ENCODE measurements at regions not wholly inside any gene's neighbourhood (a gene's known extent, or its start where the extent isn't known, plus 50 kb on each side); places are given as distances from the start of the nearest gene placed in this dataset.

DNA sequence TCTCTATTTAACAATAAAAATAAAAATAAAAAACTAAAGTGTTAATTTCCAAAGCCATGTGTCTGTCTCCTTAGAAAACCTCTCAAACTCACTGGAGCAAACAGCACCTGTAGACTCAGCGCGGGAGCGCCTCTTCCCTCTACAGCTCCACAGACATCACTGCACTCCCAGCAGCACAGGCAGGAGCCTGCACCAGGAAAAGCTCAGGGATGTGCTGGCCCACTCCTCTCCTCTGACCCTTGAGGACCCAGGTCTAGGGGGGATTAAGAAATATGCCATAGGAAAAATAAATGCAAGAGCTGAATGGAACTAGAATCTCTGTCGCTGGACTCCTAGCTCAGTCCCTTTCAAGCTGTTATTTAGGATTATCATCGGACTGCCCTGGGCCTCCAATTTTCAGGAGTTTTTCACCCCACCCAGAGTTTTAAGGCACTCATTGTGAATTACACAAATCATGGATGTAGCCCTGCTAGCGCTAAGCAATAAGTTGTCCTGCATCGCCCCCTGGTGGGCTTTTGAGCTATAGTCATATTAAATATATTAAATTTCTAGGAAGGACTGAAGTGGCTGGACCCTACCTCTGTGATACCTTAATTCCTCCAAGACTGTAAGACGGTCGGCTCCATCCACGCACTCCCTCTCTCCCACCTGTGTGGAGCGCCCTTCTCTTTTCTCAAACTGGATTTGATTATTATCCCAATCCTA is 333.9 kb downstream of the UQCRFS1 start:
- DNase-seq = peak; percentile 39

DNA sequence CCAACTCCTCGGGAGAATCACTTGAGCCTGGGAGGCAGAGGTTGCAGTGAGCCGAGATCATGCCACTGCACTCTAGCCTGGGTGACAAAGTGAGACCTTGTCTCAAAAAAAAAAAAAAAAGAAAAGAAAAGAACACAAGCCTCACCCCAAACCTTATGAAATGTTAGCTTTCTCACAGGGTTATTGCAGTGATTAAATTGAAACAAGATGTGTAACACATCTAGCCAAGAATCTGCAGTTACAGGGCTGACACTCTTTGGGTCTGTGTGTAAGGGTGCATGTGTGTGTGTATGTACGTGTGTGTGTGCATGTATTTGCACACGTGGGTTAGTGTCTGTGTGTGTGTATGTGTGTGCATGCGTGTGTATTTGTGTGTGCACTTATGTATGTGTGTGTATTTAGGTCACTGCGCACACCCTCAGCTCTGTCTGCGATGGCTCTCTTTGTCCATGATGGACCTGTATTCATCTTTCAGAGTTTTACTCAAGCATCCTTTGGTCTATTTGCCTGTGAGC is 336.3 kb downstream of the UQCRFS1 start:
- DNase-seq = no peak

DNA sequence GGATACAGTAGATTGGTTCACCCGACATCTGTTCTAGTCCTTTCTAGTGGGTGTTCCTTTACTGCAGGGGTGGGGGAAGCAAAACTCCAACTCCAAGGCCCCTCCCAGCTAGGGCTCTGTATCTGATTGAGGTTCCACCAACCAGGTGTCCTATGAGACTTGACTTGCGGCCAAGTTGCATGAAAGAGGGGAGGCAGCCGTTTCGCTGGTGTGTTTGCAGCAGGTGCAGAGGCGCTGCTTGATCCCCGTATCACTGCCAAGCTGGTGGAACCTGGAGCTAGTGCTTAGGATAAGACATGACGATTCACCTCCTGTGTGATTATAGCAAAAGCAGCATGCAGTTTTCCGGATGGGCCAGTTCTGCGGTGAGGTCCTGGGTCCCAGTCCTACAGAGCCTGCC is 338.2 kb downstream of the UQCRFS1 start:
- DNase-seq = no peak

DNA sequence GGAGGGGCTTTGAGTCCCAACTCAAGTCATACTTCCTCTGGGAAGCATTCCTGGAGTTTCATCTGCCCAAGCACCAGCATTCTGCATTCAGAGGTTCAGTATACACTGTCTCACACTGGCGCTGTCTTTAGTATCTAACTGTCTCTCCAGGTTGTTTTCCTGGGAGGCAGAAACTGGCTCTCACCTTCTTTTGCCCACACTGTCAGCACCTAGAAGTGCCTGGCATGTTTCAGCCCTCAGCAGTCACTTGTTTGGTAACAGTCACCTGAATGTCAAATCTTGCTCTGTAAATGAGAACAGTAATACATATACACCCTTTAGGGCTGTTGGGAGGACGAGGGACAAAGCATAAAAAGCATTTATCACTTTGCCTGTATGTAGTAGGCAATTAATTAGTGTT is 339.6 kb downstream of the UQCRFS1 start:
- DNase-seq = no peak

DNA sequence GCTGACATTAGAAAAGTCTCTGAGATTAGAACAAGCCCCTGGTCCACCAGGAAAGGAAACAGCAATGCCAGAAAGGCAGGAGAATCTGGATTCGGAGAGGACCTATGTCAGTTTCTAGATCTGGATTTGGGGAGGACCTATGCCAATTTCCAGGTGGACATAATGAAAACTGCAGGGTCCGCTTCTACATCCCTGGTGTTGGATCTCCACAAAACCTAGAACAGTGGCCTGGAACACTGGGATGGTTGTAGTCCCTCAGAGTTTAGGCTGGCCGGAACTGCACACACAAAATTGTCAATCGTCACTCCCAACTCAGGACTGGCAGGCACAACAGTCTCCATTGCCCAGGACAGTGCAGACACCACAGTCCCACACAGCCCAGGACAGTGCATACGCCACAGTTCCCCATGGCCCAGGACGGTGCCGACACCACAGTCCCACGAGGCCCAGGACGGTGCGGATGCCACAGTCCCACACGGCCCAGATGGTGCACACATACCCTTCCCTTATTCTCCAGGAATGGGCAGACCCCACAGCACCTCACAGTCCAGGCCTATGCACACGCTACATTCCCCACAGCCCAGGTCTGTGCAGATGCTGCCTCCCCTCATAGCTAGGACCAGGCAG is 341.7 kb downstream of the UQCRFS1 start:
- no peak for DNase-seq

DNA sequence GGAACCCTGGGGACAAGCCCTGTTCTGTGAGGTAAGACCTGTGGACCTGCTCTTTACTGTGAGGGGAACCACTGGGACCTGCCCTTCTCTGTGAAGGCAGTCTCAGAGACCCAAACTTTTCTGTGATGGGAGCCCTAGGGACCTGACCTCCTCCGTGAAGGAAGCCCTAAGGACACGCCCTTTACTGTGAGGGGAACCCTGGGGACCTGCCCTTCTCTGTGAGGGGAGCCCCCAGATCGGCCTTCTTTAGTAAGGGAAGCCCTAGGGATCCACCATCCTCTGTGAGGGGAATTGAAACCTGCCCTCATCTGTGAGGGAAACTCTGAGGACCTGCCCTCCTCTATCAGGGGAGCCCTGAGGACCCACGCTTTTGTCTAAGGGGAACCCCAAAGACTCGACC is 343.5 kb downstream of the UQCRFS1 start:
- DNase-seq = no peak

DNA sequence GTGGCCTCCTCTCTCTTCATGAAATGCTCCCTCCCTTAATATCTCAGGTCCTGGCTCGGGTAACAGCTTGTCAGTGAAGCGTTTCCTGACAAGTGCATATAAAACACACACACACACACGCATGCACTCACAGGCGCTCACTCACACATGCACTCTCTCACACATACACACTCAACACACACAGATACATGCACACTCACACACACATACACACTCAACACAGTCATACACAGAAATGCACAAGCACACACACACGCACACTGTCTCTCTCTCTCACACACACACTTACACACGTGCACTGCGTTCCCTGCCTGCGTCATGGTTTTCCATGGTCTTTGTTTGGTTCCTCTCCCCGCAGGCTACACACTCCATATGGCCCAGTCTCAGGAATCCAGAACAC is 344.1 kb downstream of the UQCRFS1 start:
- no peak for DNase-seq

DNA sequence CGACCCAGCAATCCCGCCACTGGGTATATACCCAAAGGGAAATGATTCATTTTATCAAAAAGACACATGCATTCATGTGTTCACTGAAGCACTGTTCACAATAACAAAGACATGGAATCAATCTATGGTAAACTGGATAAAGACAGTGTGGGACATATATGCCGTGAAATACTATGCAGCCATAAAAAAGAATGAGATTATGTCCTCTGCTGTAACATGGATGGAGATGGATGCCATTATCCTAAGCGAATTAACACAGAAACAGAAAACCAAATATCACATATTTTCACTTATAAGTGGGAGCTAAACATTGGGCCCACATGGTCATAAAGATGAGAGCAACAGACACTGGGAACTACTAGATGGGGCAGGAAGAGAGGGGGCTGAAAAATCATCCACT is 345.0 kb downstream of the UQCRFS1 start:
- no peak for DNase-seq

DNA sequence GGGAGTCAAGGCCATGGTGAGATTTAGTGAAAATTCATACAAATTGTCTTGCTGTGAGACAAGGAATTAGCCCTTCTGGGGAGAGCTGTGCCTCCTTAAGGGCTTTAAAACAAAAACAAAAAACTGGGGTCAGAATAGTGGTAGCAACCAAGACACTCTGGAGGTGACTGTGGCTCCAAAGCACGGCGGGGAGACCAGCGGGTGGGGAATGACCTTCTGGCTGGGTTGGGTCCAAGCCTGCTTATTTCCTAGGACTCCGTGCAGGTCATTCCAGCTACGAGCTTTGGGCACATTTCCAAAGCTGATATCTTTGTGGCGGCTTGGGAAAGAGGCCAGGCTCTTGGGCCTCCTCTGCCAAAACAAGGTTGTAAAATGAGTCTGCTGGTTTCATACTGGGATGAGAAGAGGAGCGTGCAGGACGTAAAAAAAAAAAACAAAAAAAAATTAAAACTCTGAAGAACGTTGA is 348.3 kb downstream of the UQCRFS1 start:
- DNase-seq = no peak

DNA sequence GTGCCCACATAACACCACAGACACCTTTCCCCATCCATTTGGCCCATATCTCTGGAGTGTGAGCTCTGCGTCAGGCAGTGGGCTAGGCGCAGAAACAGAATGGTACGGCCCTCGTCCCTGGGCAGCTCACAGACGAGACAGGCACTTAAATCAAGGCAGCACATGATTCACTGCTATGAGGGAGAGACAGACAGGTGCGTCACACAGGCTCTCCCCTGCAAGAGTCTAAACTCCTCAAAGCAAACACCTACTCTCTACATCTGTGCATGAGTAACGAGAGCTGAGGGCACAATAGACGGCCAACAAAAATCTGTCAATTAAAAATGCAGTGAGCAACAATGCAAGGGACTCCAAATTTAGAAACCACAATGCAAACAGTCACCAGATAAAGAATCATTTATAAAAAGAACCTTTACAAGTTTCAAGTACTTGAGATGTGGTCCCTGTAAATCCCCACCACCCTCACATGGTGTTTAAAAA is 348.9 kb downstream of the UQCRFS1 start:
- DNase-seq = no peak

DNA sequence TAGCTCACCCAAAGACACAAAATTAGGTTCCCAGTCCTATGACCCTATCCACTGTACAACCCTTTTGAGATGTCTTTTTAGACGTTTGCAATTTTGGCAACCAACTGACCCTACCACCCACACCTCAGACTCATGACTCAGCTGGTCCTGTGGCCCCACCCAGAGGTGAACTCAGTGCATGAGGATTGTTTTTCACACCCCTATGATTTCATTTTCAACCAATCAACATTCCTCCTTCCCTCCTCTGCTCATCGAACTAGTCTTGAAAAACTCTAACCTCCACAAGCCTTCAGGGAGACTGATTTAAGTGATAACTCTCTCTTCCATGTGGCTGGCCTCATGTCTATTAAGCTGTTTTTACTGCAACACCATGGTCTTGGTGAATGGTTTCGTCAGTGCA is 350.7 kb downstream of the UQCRFS1 start:
- no peak for DNase-seq

DNA sequence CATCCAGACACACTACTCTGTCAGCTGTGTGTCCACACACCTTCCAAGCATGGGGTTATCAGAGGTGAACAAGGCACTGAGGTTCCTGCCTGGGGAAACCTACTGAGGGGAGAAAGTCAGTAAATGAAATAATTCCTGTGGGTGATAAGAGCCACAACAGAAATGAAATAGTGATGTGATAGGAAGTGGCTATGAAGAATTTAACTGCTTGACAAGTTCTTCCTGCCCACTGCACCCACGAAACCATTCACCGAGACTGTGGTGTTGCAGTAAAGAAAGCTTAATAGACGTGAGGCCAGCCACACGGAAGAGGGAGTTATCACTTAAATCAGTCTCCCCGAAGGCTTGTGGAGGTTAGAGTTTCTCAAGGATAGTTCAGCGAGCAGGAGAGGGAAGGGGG is 353.1 kb downstream of the UQCRFS1 start:
- DNase-seq = no peak

DNA sequence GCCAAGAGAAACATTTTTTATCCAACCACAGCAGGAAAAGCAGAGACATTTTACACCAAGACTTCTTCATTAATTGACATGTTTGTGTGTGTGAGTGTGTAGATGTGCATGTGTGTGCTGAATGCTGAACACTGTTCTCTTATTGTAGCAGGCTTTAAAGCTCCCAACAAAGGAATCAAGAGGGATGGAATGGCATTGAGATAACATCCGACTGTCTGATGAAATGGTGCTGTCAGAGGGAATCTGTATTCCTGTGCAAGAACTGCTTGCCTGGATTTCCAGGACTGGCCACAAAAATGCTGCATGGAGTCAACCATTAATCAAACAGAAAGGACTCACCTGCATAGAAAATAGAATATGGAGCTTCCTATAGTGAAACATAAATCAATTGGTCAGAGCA is 354.0 kb downstream of the UQCRFS1 start:
- no peak for DNase-seq

DNA sequence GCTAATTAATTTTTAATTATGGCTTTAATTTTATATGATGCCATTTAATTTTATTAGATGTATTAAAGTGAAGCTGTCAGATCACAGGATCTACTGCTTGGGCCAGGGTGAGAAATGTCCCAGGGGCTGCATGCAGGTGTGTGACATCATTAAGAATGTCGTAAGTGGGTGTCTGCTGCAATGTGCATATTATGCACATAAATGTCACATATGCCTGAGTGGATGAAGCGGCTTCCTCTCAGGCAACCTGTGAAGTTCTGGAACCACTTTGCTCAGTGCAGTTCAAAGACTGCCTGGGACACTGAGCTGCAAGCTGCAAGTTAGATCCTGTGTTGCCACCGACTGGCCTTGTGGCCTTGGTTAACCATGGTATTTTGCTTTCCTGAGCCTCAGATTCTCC is 355.0 kb downstream of the UQCRFS1 start:
- no peak for DNase-seq

DNA sequence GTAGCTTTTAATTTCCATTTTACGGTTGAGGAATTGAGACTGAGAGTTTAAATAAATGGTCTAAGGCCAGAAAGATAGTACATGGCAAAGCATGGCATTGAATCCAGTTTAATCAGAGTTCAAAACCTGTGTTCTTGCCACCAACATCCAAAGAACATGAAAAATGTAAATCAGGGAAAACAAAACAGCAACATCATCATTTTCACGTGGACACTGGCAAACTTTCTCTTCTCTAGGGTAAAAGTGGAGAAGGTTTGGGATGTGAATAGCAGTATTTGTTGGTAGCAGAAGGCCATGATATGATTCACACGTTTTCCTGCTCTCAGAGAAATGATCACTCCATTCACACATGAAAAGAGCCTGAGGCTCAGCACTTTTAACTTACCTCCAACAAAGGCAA is 357.7 kb downstream of the UQCRFS1 start:
- no peak for DNase-seq

DNA sequence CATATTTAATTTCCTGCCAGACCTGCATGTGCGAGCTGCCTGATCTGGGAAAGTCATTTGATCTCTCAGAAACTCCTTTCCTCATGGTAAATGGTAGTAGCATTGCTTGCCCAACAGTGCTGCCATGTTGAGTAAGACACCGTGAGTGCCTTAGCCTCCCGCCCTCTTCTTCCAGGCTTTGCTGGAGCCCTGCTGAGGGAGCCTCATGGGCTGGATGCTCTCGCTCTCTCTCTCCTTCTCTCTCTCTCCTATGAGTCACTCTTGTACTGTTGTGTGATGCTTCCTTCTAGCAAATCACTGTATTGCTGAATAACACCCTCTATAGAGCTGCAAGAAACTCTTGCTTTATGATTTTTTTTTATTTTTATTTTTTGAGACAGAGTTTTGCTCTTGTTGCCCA is 365.5 kb downstream of the UQCRFS1 start:
- no peak for DNase-seq

DNA sequence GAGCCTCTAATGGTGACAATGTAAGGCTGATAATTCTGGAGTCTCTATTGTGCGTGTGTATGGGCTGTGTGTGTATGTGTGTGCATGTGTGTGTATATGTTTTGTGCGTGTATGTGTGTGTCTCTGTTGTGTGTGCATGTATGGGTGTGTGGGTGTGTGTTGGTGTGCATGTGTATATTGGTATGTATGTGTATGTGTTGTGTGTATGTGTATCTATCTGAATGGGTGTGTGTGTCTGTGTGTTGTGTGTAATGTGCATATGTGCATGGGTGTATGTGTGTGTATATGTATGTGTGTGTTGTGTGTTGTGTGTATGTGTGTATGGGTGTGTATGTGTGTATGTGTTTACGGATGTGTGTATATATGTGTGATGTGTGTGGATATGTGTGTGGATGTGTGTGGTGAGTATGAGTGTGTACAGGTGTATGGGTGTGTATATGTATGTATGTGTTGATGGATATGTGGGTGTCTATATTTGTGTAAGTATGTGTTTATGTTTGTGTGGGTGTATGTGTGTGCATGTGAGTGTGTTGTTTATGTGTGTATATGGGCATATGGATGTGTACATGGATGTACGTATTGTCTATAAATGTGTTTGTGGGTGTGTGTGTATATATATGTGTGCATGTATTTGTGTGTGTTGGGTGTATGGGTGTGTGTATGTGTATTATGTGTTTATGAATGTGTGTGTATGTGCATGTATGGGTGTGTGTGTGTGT is 366.7 kb downstream of the UQCRFS1 start:
- no peak for DNase-seq

DNA sequence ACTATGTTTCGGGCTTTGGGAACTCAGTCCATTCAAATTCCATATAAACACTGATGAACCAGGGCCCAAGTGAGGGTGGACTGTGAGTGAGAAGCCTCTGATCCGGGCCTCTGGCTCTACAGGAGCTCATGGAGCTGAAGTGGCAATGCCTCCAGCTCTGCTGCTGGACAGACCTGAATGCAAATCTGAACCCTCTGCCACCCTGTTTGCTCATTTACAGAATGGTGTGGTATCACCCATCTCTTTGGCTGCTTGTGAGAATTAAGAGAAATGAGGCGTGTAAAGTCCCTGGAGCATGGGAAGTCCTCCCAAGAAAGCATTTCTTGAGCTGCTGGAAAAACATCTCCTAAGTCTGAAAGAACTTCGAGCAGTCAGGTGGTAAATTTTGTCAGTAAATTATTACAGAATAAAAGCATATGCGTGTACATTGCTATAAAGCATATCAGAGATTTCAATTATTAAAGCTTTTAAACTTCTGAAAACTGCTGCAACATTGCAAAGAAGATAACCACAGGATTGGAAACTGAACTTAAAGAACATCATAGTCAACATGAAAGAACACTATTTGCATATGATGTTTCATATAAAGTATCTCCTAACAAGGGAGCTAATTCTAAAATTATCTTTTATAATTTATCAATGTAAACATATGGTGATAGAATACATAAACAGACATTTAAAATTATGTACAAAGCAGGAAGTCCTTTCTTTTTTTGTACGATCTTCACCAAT is 369.0 kb downstream of the UQCRFS1 start:
- no peak for DNase-seq

DNA sequence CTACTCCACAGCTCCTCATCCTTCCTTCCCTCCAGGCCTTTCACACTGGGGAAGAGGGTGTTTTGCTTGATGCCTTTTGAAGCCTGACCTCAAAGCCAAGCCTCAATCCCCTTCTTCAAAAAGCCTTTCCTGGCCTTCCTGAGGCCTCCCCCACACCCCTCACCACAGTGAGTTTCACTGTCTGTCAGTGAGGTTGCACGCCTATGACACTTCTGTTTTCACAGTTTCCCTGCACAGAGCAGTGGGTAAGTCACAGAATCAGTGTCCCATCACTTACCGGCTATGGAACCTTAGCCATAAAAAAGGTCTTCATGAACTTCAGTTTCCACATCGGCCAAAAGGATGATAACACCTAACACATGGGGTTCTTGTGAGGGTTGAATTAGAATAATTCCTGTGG is 371.4 kb downstream of the UQCRFS1 start:
- DNase-seq = no peak

DNA sequence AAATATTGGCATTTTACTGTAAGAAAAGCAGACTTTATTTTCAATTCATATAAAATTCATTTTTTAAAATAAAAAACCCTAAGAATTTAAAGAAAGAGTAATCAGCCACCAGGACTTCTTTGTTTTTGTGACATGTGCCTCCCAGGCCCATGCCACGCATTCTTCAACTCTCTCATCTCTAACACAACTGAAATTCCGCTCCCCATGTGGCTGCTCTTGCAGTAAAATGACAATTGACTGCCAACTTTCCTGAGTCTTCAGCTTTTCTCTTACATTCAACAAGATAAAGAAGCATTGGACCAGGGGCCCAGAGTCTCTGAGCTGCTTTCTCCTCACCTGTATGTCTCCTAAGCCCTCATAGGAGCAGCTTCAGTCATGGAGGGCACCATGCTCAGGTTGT is 372.1 kb downstream of the UQCRFS1 start:
- no peak for DNase-seq

DNA sequence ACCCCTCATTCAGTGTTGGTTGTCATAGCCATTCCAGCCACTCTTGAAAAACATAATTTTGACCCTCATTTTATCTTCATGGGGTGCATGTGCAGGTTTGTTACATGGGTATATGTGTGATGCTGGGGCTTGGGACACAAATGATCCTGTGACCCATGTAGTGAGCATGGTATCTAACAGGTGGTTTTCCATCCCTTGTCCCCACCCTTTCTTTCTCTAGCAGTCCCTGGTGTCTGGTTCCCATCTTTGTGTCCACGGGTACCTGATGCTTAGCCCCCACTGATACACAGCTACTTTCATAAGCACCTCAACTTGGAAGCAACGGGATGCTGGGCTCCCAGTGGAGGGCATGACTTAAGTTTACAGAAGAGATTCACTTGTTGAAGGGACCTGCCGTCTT is 373.5 kb downstream of the UQCRFS1 start:
- DNase-seq = no peak

DNA sequence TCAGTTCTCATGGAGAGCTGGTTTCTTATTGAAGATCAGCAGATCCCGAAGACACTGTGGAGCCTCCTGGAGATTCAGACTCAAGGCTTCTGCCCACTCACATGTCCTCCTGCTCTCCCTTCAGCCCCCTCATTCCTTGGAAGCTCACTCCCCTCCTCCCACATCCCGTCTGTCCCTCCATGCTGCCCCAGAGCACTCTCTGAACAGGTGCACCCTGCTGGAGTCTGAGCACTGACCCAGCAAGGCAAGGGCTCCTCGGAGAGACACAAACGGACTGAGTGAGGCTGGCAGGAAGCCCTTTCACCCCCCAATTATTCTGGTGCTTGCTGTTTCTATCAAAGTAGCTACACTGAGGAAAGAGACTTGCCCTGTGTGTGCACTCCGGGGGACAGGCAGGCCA is 374.0 kb downstream of the UQCRFS1 start:
- no peak for DNase-seq

DNA sequence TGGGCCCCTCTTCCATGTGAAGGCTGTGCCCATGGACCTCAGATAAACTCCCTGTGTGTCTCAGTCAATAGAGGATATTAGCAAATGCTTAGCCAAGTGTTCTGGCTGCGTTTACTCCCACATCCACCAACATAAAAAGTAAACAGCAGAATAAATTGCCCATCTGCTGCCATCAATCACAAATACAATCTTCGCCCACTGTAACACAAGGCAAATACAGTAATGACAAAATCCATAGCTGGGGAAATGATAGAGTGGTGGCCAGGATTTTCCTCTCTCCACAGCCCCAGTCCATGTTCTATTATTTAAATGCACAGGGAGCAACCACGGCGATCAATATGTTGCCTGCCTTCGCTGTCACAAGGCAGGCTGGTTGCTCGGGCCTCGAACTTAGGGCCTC is 376.5 kb downstream of the UQCRFS1 start:
- DNase-seq = no peak

All from CD4-positive, alpha-beta T cell treated with Interleukin-21 for 1 hour (primary cell).